Panc1 (cell line): ENCODE measurements at regions not wholly inside any gene's neighbourhood (a gene's known extent, or its start where the extent isn't known, plus 50 kb on each side); places are given as distances from the start of the nearest gene placed in this dataset.

Experiments used
- ATAC-seq: fragments of 200-7000 bp; cut with Tn5 transposase; 2 replicates; pipeline ENCODE4 v1.9.1; 2020; ENCODE audit warnings: mild to moderate bottlenecking, moderate library complexity
- BruUV-seq: library from RNA; stranded (reverse); fragments of 400-500 nt; replicated peaks from 2 replicates; lab custom pipeline; 2021; lab: Mats Ljungman, UMichigan
- CTCF ChIA-PET: fragments of 300-600 bp; sonication (Branson Sonifier 250); formaldehyde crosslinking; loops from one replicate; lab custom pipeline; 2022; ENCODE audit warnings: antibody characterized with exemption; lab: Charles Lee
- POLR2A ChIA-PET: fragments of 300-600 bp; sonication (Branson Sonifier 250); formaldehyde crosslinking; loops from one replicate; lab custom pipeline; 2022; ENCODE audit warnings: antibody characterized with exemption; lab: Charles Lee
- DNase-seq: peaks from one replicate; pipeline ENCODE4 v3.0.0-alpha.2; 2010; ENCODE audit warnings: low read depth, low spot score
- H3K27ac ChIP-seq: 2 replicates; pipeline ENCODE4 v1.5.1; 2011; ENCODE audit warnings: mild to moderate bottlenecking, low read length, inconsistent platforms
- H3K27me3 ChIP-seq: fragments of 200-500 bp; sonication (Bioruptor generic); 2 replicates; pipeline ENCODE4 v1.6.0; 2014; ENCODE audit warnings: low read length, inconsistent platforms; ENCODE audit not compliant: control insufficient read depth, insufficient read depth
- H3K36me3 ChIP-seq: fragments of 200-500 bp; sonication (Bioruptor generic); 2 replicates; pipeline ENCODE4 v1.5.1; 2014; ENCODE audit warnings: inconsistent platforms, mild to moderate bottlenecking, low read length, moderate library complexity; ENCODE audit not compliant: control insufficient read depth, insufficient read depth
- H3K4me1 ChIP-seq: 2 replicates; pipeline ENCODE4 v1.5.1; 2011; ENCODE audit warnings: inconsistent platforms, mild to moderate bottlenecking, low read length, moderate library complexity; ENCODE audit not compliant: control insufficient read depth, insufficient read depth
- H3K4me3 ChIP-seq, 2 experiments: 2 replicates each; pipeline ENCODE4 v1.5.1; 2011 to 2012; ENCODE audit warnings: low read depth in 2 of 2, low read length in 2 of 2, mild to moderate bottlenecking in 2 of 2, inconsistent platforms in 1 of 2, moderate library complexity in 1 of 2
- H3K9me3 ChIP-seq: fragments of 200-500 bp; sonication (Bioruptor generic); 2 replicates; pipeline ENCODE4 v1.5.1; 2014; ENCODE audit warnings: low read depth, mild to moderate bottlenecking, inconsistent platforms, low read length, moderate library complexity; ENCODE audit not compliant: control insufficient read depth, insufficient read depth
- CTCF ChIP-seq: fragments of 450-650 bp; IDR thresholded peaks from 2 replicates; pipeline ENCODE4 v1.5.1; 2017; ENCODE audit warnings: mild to moderate bottlenecking
- POLR2AphosphoS5 ChIP-seq: IDR thresholded peaks from 2 replicates; pipeline ENCODE4 v1.6.1; 2012; ENCODE audit warnings: mild to moderate bottlenecking, low read depth, low read length, moderate library complexity
- REST ChIP-seq, 2 experiments: IDR thresholded peaks; 2 replicates each; pipeline ENCODE4 v1.6.1; 2011 to 2012; ENCODE audit warnings: low read depth in 2 of 2, control low read depth in 1 of 2, low read length in 1 of 2, mild to moderate bottlenecking in 1 of 2, moderate library complexity in 1 of 2; ENCODE audit not compliant: insufficient read depth in 1 of 2
- SIN3A ChIP-seq: IDR thresholded peaks from 2 replicates; pipeline ENCODE4 v1.6.1; 2012; ENCODE audit warnings: low read depth, mild to moderate bottlenecking, low read length, moderate library complexity, borderline replicate concordance; ENCODE audit not compliant: insufficient read depth
- TCF7L2 ChIP-seq: IDR thresholded peaks from 2 replicates; pipeline ENCODE4 v1.6.1; 2011; ENCODE audit warnings: mild to moderate bottlenecking, low read depth, low read length, inconsistent platforms
- in situ Hi-C: cut with HindIII; loops from 2 replicates; pipeline ENCODE4 v1.10.0; 2016; ENCODE audit warnings: low sequenced_read_pairs, low pct_unique_long_range_greater_than_20kb
- intact Hi-C: fragments of 100-400 bp; cut with micrococcal nuclease; formaldehyde crosslinking; loops from one replicate; pipeline ENCODE4 v1.10.0; 2022; ENCODE audit not compliant: unreplicated experiment

GRCh38 chr2:118554616-118555015, 292.8 kb downstream of the EN1 start:
- Histone ChIP-seq H3K9me3 (no peaks in the 10 kb centered on the region), H3K4me1 (no peaks in the 10 kb centered on the region), H3K27ac (no peak overlapping the region), H3K27me3 (no peaks in the 10 kb centered on the region), H3K36me3 (no peaks in the 10 kb centered on the region), H3K4me3 (no peak overlapping the region)
- CTCF ChIA-PET = no interaction called here
- POLR2A ChIA-PET = no interaction called here
- intact Hi-C loops (no loop called here), in situ Hi-C loops (no loop called here)
- no peak for ATAC-seq
- TF ChIP-seq TCF7L2 (no peak), SIN3A (no peak), REST (IDR thresholded peaks at IDR 0.05; ENCODE audit: insufficient read depth in 1 of 2, low read depth in 2 of 2, low read length in 1 of 2) (no peak), POLR2AphosphoS5 (no peak), CTCF (no peak)
- BruUV-seq = no TSS peak
- DNase-seq = no peak

GRCh38 chr2:118549503-118549902, 297.9 kb downstream of the EN1 start:
- Histone ChIP-seq H3K4me1 (no peaks in the 10 kb centered on the region), H3K27ac (no peak overlapping the region), H3K27me3 (no peaks in the 10 kb centered on the region), H3K9me3 (no peaks in the 10 kb centered on the region), H3K36me3 (no peaks in the 10 kb centered on the region), H3K4me3 (no peak overlapping the region)
- in situ Hi-C loops = no loop called here
- ChIA-PET POLR2A (no interaction called here), CTCF (no interaction called here)
- TF ChIP-seq POLR2AphosphoS5 (no peak), SIN3A (no peak), TCF7L2 (no peak)
- ATAC-seq = no peak
- no TSS peak for BruUV-seq
- DNase-seq = no peak
- intact Hi-C loops = no loop called here

- ATAC-seq = no peak
- POLR2A ChIA-PET = interaction anchor here (0.6 kb wide), 1 partner anchor 9 kb away, joined by 13 read pairs; no protein-coding TSS in a partner anchor
- no peaks in the 10 kb centered on the region for H3K4me1 ChIP-seq
- H3K36me3 ChIP-seq = no peaks in the 10 kb centered on the region
- BruUV-seq = no TSS peak
- no peak overlapping the region for H3K27ac ChIP-seq
- H3K9me3 ChIP-seq = no peaks in the 10 kb centered on the region
- CTCF ChIA-PET = no interaction called here
- no peak overlapping the region for H3K4me3 ChIP-seq
- DNase-seq = no peak
- no peak for TF ChIP-seq SIN3A
- TF ChIP-seq REST (IDR thresholded peaks at IDR 0.05; ENCODE audit: insufficient read depth in 1 of 2, low read depth in 2 of 2, low read length in 1 of 2) = no peak
- TF ChIP-seq CTCF = no peak
- no peak for TF ChIP-seq TCF7L2
- TF ChIP-seq POLR2AphosphoS5 = no peak
- no peaks in the 10 kb centered on the region for H3K27me3 ChIP-seq
- intact Hi-C loops = no loop called here
- in situ Hi-C loops = no loop called here
Measured at GRCh38 chr2:118548880-118549488, 298.5 kb downstream of the EN1 start.
